HG02852 (cell line): ENCODE measurements at regions not wholly inside any gene's neighbourhood (a gene's known extent, or its start where the extent isn't known, plus 50 kb on each side); places are given as distances from the start of the nearest gene placed in this dataset.
"Not testable (repeated sequence)": the region's sequence is repeated elsewhere in the genome, so short reads cannot be mapped to it uniquely, and the experiment has no call there.

Experiments used
- ATAC-seq: cut with Tn5 transposase; IDR thresholded peaks from one replicate; pipeline ENCODE4 v1.9.1; 2021; ENCODE audit warnings: mild to moderate bottlenecking, moderate library complexity; ENCODE audit not compliant: unreplicated experiment

DNA sequence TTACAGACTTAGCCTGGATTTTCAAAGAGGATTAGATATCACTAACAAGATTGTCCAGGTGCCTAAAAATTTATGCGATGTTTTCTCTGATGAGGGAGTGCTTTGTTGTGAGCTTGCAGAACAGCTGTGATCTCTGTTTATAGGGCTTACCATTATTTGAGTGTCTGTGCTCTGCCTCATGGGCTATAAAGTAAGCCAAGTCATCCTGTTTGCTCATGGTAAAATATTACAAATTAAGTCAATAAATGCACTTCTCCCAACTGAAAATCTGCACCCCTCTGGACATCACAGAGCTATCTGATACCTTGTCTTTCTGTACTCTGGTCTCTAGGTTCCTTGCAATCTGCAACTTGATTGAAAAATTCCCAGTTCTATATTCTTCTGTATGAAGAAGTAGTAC is 293.4 kb upstream of the ACTBL2 start:
- no peak for ATAC-seq

DNA sequence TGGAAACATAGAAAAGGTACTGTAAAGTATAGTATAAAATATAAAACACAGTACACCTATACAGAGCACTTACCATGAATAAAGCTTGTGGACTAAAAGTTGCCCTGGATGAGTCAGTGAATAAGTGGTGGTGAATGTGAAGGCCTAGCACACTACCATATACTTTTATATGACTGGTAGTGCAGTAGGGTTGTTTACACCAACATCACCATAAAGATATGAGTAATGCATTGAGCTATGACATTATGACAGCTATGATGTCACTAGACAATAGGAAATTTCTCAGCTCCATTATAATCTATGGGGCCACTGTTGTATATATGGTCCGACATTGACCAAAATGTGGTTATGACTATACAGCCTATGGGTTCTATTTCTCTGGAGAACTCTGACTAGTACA is 291.8 kb upstream of the ACTBL2 start:
- no peak for ATAC-seq

DNA sequence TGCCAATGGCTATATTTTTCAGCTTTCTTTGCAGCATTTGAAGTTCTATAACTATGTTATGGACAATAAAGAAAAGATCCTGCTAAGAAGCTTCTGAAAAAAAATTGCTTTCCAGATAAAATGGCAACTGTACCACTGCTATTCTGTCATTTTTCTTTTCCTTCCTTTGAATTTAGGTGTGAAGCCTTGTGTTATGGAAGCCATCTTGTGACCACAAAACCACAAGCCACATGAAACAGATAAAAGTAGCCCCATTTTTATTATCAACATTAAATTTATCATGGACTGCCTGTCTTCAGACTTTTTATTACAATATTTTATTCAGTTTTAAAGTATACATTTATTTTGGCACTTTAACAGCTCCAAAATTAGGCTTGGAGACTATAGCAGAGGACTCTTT is 289.9 kb upstream of the ACTBL2 start:
- no peak for ATAC-seq

DNA sequence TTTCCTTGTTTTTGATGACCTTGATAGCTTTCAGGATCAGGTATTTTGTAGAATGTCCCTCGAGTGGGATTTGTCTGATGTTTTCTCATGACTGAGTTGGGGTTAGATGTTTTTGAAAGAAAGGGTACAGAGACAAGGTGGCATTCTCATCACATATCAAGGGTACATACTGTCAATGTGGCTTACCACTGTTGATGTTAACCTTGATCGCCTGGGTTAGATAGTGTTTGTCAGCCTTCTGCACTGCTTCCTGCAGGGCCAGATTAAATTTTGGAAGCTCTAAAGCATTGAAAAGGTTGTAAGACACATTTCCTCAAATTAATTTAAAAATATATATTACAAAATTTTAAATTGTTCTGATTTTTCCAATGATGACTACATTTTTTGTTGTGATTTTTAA is 287.4 kb upstream of the ACTBL2 start:
- ATAC-seq = no peak

DNA sequence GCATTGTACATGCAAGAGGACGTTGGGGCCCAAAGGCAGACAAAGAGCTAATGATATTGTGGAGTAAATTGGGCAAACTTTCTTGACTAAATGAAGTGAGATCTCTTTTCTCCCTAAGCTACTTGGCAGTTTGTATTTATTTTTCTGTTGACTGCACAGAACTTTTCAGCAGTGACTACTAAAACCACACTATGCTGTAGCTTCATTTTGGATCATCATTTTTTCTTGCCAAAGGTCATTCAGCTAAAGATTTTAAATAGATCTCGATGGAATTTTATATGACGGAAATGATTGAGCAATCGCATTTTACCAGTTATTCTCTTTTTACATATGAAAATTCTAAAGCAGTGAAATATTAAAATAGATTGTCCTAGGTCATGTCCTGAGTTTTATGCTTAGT is 286.1 kb upstream of the ACTBL2 start:
- no peak for ATAC-seq

DNA sequence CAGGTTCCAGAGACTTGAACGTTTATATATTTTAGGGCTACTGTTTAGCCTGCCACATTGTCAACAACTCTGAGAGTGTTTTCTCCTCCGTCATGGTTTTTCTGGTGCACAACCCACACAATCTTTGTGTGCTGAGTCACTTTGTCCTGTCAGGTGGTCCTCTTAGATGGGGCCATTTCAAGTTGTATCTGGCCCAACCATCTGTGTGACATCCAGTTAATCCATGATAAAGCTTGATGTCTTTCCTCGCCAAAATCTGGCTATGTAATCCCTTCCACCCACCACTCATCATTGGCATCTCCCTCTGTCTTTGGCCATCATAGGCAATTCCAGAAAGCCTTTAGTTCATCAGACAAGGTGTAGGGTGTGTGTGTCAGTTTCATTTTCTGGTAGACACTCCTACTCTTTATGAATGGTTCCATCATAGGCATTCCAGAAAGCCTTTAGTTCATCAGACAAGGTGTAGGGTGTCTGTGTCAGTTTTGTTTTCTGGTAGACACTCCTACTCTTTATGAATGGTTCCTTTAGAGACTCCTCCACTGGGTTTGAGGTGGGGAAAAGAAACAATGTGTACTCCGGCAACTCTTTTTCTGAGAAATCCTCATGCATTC is 282.0 kb upstream of the ACTBL2 start:
- no peak for ATAC-seq

DNA sequence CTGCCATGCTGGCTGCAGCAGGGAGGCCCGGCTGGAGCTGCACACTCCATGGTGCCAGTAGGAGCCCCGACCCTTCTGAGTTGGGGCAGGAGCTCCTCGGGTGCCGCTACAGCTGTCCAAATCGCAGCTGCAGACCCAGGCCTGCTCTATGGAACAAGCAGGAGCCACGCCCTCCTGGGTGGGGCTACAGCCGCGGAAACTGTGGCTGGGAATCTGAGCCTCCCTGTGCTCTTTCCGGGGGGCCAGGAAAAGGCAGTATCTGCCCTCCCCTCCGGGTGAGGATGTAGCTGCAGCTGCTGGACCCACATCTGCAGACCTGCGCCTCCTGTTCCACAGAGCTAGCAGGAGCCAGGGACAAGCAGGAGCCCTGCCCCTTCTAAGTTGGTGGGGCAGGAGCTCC is 278.9 kb upstream of the ACTBL2 start:
- no peak for ATAC-seq

DNA sequence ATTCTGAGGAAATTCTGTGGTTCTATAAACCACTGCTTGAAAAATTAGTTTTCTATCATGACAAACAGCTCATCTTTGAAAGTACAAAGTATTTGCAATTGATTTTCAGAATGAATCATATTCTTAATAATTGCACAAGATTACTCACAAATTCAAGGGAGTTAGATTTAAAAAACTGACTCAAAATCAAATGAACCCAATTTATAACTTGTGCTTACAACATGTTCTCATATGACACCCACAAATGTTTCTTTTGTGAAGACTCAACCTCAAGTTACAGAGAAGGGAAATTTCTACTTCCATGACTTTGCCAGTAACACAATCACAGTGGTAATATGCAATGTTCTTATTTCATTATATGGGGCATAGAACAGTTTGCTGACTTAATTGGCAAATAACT is 272.0 kb upstream of the ACTBL2 start:
- no peak for ATAC-seq

DNA sequence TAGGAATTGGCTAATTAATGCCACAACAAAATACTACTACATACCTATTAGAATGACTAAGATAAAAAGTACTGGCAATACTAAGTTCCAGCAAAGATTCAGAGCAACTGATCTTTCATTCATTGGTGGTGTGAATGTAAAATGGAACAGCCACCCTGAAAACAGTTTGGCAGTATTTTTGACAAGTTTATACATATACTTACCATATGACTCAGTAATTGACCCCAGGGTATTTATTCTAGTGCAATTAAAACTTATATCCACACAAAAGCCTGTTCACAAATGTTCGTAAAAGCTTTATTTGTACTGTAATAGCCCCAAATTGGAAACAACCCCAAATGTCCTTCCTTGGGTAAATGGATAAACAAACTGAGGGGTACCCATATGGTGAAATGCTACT is 270.8 kb upstream of the ACTBL2 start:
- ATAC-seq = no peak

DNA sequence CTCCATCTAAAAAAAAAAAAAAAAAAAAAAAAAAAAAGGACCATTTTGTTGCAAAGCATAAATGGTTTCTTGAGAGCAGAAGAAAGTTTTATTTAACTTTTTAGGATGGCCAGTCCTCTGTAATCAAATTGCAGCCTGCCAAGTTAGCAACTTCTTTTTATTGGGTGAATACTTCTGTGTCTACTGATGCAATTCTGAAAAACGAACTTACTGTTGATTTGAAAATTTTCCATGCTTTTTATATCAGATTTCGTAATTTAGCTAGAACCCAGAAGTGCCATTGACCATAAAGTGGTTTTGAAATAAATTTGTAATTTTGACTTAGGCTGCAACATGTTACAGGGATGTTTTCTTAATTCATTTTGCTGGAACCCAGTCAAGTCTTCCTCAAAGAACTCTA is 269.1 kb upstream of the ACTBL2 start:
- no peak for ATAC-seq

DNA sequence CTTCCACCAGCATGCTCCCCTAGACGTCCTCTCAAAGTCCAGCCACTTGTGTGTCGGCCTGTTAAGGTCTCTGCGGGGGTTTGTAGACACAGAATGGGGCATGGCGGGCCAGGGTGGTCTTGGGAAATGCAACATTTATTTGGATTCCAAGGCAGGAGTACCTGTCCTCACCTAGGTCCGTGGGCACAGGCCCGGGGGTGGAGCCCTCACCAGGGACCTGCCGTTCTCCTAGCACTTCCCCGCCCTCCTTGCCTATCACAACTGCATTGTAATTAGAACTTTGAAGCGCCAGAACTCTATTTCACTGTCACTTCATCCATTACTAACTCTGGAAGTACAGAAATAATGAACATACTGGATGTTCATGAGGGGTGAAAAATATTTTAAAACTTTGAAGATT is 268.3 kb upstream of the ACTBL2 start:
- no peak for ATAC-seq

DNA sequence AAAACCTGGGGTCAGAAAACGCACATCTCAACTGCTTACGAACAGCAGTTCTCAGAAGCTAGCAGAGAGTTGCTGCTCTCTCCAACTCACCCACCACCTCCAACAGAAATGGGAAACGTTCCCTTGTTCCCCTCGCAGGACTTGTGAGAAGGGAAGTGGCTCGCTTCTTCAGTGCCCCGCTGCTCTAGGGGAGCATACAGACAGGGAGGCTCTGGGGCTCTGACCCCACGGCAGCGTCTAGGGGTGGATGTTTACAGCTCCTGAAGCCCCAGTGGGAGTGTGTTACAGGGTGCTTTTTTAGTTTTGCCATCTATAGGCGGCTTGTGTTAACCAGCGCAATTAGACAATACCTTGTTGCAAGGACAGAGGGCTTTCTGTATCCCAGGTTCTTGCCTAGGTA is 267.7 kb upstream of the ACTBL2 start:
- no peak for ATAC-seq

DNA sequence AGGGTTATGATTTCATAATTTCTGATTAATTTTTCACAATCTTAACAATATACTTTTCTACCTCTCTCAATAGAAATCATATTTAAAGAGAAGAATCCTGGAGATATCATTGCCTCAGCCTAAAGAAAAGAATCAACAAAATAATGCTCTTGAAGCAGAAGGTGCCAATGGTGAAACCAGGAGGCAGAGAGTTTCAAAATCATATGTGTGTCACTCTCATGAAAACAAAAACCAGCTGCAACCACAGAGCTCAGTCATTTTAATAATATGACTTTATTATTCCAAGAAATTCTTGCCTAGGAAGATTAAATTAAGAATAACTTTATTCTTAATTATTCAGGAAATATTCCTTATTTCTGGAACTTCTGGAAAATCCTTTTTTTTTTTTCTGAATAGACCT is 266.8 kb upstream of the ACTBL2 start:
- no peak for ATAC-seq

DNA sequence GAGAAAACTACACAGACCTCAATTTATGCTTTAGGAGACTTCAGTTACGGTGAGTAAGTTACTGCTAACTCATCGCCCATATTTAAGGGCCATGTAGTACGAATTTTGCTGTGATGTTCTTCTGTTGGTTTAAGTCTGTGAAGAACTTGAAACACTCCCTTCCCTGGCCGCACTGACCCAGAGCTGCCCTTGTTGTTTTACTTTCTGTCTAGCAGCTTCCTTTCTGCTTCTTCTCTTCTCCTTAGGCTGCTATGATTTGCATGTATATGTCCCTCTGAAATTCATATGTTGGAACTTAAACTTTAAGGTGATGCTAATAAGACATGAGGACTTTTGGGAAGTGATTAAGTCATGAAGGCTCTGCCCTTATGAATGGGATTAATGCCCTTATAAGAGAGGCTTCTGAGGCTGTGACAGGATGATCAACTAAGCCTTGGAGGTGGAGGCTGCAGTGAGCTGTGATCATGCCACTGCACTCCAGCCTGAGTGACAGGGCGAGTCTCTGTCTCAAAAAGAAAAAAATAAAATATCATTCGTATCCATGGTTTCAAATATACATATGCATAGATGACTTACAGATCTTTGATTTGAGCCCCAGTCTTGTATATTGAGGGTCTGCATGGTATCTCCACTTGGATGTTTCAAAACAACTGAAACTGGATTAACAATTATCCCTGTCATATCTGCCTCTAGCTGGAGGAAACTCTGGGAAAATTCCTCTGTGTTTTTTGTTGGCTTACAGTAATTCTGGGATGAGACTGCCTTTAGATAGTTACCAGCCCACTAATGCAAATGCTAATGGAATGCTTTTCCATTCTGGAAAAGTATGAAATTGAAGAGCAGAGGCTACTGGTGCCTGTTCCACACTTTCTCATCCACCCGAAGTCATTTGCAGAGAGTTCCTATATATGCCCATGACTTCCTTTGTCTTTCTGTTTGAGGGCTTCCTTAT is 263.4 kb upstream of the ACTBL2 start:
- ATAC-seq = no peak

DNA sequence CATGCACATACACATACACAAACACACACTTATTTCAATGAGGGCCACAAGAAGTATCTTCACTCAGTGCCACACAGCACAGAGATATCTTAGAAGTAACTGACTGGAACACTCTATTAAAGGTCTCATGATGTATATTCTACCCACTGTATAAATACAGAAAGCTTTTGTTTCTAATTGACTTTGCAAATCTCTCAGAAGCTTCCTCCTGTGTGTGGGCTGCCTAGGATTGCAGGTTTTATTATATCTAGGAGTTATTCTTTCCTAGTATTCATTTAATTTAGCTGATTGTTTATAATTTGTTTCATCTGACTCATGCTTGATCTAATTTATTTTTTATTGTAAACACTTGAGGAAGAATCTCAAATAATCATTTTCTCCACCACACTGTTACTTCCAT is 262.4 kb upstream of the ACTBL2 start:
- no peak for ATAC-seq

DNA sequence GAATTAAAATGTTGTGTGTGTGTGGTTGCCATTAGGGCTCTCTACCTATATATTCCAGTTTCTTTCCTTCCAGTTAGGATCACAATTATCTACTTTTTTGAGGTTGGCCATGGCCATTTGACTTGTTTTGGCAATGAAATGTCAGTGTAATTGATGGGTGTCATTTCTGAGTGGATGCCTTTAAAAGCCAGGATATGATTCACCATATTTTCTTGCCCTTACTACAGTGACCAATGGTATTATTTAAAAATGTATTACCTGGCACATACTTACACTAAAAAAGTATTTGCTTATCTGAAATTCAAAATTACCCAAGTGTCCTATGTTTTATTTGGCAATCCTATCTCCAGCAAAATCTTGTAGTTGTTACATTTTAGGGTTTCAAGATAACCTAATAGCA is 258.7 kb upstream of the ACTBL2 start:
- ATAC-seq = no peak

DNA sequence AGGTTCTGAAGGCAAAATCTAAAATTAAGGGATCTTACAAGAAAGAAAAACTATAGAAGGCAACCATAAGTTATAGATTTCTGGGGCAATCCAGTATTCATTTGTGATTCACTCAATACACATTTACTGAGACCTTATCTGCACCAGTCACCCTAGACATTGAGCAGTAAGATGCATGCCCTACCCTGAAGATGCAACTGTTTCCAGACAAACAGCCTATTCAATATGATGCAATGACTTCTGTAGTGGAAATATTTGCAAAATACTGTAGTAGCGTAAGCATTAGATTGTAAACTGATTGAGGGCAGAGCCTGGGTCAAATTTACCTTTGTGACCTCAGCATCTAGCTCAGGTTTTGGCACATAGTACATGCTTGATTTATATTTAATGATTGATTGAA is 256.2 kb upstream of the ACTBL2 start:
- ATAC-seq = no peak

DNA sequence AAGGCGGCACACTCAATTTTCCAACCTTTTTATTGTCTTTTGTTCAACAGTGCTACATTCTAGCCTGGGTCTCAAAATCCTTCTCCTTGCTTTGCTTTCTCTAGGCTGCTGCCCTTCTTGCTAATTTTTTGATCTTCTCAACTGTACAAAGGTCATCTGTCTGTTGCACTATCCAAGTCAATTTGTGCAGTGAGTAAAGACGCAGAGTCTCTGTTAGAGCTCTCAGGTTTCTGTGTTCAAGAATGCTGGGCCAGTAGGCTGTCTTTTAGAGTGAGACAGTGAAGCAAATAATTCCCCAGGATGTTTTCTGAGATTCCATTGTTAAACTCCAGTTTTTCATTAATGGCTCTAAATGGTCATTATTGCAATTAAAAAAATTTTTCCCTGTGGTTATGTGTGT is 255.7 kb upstream of the ACTBL2 start:
- no peak for ATAC-seq

DNA sequence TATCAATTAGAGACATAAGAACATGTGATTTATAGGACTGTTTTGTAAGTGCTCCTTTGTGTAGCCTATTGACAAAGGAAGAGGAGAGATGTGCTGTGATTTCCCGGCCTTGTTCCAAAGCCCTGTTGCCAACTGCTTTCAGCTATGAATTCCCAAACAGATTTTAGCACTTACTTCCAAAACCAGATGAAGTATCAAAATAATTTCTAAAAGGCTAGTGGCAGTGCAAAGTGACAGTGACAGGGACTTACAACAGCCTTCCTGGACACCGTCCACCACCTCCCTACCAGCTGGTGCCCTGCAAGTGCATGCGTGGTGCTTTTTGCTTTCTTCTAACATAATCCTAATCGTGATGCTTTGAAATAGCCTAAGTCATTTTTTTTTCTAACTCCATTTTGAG is 254.1 kb upstream of the ACTBL2 start:
- no peak for ATAC-seq

DNA sequence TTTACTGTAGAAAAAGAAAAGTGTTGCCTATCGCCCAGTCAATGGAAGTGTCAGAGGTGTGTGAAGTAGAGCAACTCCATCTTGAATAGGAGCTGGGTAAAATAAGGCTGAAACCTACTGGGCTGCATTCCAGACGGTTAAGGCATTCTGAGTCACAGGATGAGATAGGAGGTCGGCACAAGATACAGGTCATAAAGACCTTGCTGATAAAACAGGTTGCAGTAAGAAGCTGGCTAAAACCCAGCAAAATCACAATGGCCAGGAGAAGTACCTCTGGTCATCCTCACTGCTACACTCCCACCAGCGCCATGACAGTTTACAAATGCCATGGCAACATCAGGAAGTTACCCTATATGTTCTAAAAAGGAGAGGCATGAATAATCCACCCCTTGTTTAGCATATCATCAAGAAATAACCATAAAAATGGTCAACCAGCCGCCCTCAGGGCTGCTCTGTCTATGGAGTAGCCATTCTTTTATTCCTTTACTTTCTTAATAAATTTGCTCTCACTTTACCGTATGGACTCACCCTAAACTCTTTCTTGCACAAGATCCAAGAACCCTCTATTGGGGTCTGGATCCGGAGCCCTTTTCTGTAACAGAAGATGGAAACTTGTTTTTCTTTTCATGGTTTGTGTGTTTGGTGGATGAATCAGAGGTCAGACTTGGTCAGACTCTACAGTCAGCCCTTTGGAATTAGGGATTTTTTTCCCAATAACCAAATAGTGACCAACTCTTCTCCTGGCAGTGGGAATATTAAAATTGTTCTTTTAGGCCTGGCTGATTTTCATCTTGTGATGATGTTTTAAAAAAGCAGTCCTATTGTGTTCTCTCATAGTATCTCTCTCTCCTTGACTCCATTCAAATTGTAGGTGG is 252.9 kb upstream of the ACTBL2 start:
- not testable (repeated sequence) for ATAC-seq

DNA sequence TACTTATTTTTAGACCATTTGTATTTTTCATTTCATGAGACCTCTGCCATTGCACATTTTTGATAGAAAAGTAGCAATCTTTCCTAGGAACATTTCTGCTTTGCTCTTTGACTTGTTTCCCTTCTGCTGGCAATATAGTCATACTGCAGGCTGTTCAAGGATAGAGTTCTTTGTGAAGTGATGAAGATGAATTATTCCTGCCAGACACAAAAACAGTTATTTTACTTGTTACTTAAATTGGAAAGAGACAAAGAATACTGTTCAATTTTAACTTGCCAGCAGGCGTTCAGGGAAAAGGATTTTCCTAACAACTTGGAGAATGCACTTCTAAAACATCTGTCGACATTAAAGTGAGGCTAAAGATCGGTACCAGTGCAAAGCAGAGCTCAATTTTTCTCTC is 251.7 kb upstream of the ACTBL2 start:
- no peak for ATAC-seq

DNA sequence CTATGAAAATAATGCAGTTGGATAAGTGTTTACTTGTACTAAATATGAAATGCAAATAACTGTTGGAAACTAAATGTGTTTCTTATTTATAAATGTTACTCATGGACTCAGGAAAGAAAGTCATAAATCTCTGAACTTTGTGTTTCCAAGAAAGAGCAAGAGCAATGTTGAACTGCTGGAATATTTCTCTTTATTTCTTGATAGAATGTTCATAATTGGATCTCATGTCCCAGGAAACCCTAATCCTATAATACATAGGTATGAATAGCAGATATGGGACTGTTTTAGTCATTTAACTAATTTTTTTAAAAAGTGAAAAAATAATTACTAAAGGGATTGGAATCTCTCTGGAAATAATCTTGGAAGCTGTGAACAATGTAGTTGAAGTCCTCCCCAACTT is 245.0 kb upstream of the ACTBL2 start:
- no peak for ATAC-seq
